Right lobe of liver (tissue), 6 donors: ENCODE measurements at regions not wholly inside any gene's neighbourhood (a gene's known extent, or its start where the extent isn't known, plus 50 kb on each side); places are given as distances from the start of the nearest gene placed in this dataset.
A peak's percentile ranks its signal among the peaks of the same experiment; 100 is the strongest.

Experiments used
- ATAC-seq, 4 donors: fragments of 200-7000 bp; cut with Tn5 transposase; one replicate each; pipeline ENCODE4 v1.9.1; 2020; ENCODE audit warnings: mild to moderate bottlenecking in 4 of 4, moderate library complexity in 4 of 4
- DNase-seq, 3 donors: peaks; one replicate each; pipeline ENCODE4 v3.0.0-alpha.2; 2020
- H3K27ac ChIP-seq, 3 donors: fragments of 200-600 bp; one replicate each; pipeline ENCODE4 v1.8.0; 2022
- H3K27me3 ChIP-seq, 2 donors: fragments of 200-600 bp; one replicate each; pipeline ENCODE4 v1.8.0; 2022
- H3K36me3 ChIP-seq, 4 donors: fragments of 200-600 bp; sonication (generic) in 1 of 4; one replicate each; pipeline versions ENCODE4 v1.5.1 to v1.8.0; 2017 to 2022; ENCODE audit warnings: control low read depth in 1 of 4
- H3K4me1 ChIP-seq, 4 donors: fragments of 200-600 bp; sonication (generic) in 1 of 4; one replicate each; pipeline versions ENCODE4 v1.5.1 to v1.8.0; 2017 to 2022; ENCODE audit warnings: control low read depth in 1 of 4
- H3K4me3 ChIP-seq, 3 donors: fragments of 200-600 bp; one replicate each; pipeline ENCODE4 v1.8.0; 2022
- H3K9me3 ChIP-seq, 4 donors: fragments of 200-600 bp; sonication (generic) in 1 of 4; one replicate each; pipeline versions ENCODE4 v1.5.1 to v1.8.0; 2017 to 2022; ENCODE audit warnings: control low read depth in 1 of 4
- POLR2A ChIP-seq: fragments of 450-650 bp; IDR thresholded peaks from one replicate; pipeline ENCODE4 v1.6.1; 2017; ENCODE audit warnings: antibody characterized with exemption, mild to moderate bottlenecking
- WGBS: methylation state at CpG from one replicate; pipeline ENCODE4 v1.1.6; 2018; ENCODE audit warnings: low coverage, low lambda C conversion rate; ENCODE audit not compliant: insufficient coverage; ENCODE audit errors: missing lambda C conversion rate; 5-methylcytosine and 5-hydroxymethylcytosine counted together
- intact Hi-C, 2 donors: fragments of 100-400 bp; cut with DNase I; formaldehyde crosslinking; loops; one replicate each; pipeline versions ENCODE4 v1.11.2 to v1.14.1; 2022
- TF ChIP-seq, protein P1 (sequence below), 4 donors: fragments of 200-600 bp in 3 of 4; fragments of 450-650 bp in 1 of 4; IDR thresholded peaks; one replicate each; pipeline versions ENCODE4 v1.5.1 to v1.8.0; 2016 to 2022; ENCODE audit warnings: antibody characterized with exemption in 4 of 4, mild to moderate bottlenecking in 2 of 4
- donor health status: DM: no; HTN: yes; CAD: no.
- donor health status: DM: no; HTN: no; CAD: no.
- donor health status: DM: no; HTN: no; CAD: no.
- donor health status: DM: no; HTN: yes; CAD: no.
- donor health status: DM: no; HTN: yes; CAD: no.

DNA sequence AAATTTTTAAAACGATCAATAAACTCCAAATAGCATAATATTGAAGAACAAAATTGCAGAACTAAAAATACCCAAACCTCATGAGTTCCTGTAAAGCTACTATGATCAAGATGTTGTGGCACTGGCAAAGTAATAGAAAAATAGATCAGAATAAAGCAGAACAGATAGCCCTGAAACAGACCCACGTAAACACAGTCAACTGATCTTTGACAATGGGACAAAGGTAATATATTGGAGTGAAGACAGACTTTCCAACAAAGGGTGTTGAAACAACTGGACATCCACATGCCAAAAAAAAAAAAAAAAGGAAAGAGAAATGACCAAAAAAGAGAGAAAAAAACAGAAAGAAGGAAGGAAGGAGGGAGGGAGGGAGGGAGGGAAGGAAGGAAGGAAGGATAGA is 138.7 kb downstream of the IRS2 start:
- DNase-seq (no peak), ATAC-seq (peak in 1 of 4 donors; percentile 28)
- no peak for TF ChIP-seq POLR2A
- TF ChIP-seq, protein P1, sequence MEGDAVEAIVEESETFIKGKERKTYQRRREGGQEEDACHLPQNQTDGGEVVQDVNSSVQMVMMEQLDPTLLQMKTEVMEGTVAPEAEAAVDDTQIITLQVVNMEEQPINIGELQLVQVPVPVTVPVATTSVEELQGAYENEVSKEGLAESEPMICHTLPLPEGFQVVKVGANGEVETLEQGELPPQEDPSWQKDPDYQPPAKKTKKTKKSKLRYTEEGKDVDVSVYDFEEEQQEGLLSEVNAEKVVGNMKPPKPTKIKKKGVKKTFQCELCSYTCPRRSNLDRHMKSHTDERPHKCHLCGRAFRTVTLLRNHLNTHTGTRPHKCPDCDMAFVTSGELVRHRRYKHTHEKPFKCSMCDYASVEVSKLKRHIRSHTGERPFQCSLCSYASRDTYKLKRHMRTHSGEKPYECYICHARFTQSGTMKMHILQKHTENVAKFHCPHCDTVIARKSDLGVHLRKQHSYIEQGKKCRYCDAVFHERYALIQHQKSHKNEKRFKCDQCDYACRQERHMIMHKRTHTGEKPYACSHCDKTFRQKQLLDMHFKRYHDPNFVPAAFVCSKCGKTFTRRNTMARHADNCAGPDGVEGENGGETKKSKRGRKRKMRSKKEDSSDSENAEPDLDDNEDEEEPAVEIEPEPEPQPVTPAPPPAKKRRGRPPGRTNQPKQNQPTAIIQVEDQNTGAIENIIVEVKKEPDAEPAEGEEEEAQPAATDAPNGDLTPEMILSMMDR (IDR thresholded peaks at IDR 0.05) = no peak
- Histone ChIP-seq H3K9me3 (no peaks in the 10 kb centered on the region), H3K4me1 (peaks cover 0 to 10% (median 3%) of the 10 kb centered on the region in 4 donors), H3K36me3 (no peaks in the 10 kb centered on the region), H3K27ac (no peak overlapping the region), H3K27me3 (no peaks in the 10 kb centered on the region), H3K4me3 (no peak overlapping the region)
- 65% methylated on average over 2 of the region's 2 CpGs for WGBS
- intact Hi-C loops = no loop called here

DNA sequence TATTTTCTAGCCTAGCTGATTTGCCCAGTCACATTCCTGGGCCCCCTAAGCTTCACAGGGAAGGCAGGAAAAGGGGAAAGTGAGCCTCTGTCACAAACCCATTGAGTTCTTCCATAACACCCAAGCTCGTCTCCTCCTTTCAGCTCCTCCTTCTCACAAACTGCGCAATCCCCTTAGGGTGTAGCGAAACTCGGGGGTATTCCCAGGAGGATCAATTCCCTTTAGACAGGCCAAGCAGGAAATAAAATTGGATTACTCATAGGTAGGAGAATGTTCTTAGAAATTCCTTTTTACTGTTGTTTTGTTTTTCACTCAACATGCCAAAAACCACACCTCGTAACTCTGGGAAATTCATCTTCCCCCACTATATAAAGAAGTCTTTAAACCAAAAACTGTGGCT is 139.3 kb downstream of the IRS2 start:
- intact Hi-C loops = no loop called here
- no peak for ATAC-seq

DNA sequence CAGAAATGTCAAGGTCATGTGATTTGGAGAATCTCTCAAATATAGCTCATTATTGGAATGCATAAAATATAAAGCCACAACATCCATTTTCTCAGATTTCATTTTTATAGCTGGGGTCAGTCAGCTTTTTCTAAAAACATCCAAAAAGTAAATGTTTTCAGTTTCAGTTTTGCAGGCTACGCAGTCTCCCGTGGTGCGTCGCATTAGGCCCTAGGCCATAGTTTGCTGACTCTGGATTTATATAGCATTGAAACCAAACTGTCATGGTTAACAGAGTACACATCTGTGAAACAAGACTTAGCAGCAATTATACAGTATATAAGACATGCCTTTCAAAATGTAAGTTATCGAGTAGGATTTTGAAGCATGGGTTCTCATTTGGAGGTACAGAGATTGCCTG is 140.0 kb downstream of the IRS2 start:
- DNase-seq (no peak), ATAC-seq (peak in 1 of 4 donors; percentile 35)
- Histone ChIP-seq H3K36me3 (no peaks in the 10 kb centered on the region), H3K27ac (no peak overlapping the region), H3K4me1 (peaks cover 0 to 10% (median 3%) of the 10 kb centered on the region in 4 donors), H3K4me3 (no peak overlapping the region), H3K9me3 (no peaks in the 10 kb centered on the region), H3K27me3 (no peaks in the 10 kb centered on the region)
- TF ChIP-seq, protein P1 (IDR thresholded peaks at IDR 0.05) = no peak
- TF ChIP-seq POLR2A = no peak
- intact Hi-C loops = no loop called here
- WGBS = 93% methylated on average over 5 of the region's 5 CpGs

More for the DNA sequence above, 139.3 kb downstream of the IRS2 start:
- DNase-seq = no peak
- H3K27me3 ChIP-seq = no peaks in the 10 kb centered on the region
- no peaks in the 10 kb centered on the region for H3K36me3 ChIP-seq
- no peak overlapping the region for H3K27ac ChIP-seq
- no peak for TF ChIP-seq POLR2A
- TF ChIP-seq, protein P1 (IDR thresholded peaks at IDR 0.05) = no peak
- whole genome bisulfite sequencing = 72% methylated on average over 3 of the region's 5 CpGs
- no peaks in the 10 kb centered on the region for H3K9me3 ChIP-seq
- H3K4me1 ChIP-seq = peaks cover 0 to 10% (median 3%) of the 10 kb centered on the region in 4 donors
- H3K4me3 ChIP-seq = no peak overlapping the region

DNA sequence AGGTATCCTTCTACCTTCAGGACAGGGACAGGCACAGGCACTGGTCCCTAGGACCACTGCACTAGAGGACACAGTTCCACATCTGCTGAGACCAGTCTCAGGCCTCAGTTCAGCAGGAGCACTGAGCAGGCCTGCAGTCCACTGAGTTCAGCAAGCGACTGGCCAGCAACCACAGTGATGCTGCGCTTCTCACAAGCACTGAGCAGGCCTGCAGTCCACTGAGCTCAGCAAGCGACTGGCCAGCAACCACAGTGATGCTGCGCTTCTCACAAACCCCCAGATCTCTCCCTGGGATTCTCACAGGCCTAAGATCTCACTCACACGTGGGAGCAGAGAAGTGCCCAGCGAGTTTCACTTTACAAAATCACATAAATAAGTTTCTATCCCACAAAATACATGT is 140.6 kb downstream of the IRS2 start:
- ATAC-seq = peak in 1 of 4 donors; percentile 18
- Histone ChIP-seq H3K4me1 (peaks cover 0 to 10% (median 3%) of the 10 kb centered on the region in 4 donors), H3K4me3 (no peak overlapping the region), H3K9me3 (peaks cover 0 to 3% (median 0%) of the 10 kb centered on the region in 4 donors), H3K27me3 (no peaks in the 10 kb centered on the region), H3K36me3 (no peaks in the 10 kb centered on the region), H3K27ac (no peak overlapping the region)
- intact Hi-C loops = no loop called here
- no peak for DNase-seq
- TF ChIP-seq, protein P1 (IDR thresholded peaks at IDR 0.05) = no peak
- no peak for TF ChIP-seq POLR2A
- WGBS = 66% methylated on average over 2 of the region's 6 CpGs

DNA sequence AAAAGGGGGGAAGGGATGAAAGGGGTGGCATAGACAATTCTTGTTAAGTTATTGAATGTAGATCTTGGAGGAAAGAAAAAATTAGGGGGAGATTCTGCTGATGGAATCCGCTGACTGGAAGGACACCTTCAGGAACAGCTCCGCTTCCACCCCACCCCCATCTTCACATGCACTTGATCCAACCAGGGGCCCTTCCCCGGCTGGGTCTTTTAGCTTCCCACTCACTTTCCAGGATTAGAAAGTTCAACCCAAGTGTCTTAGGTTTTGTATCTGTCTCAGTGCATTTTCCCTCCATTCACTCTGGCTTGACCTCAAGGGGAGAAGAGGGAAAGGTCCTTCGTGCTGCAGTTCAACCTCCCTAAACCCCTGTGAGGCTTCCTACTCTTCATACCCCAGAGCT is 141.4 kb downstream of the IRS2 start:
- Histone ChIP-seq H3K36me3 (no peaks in the 10 kb centered on the region), H3K4me3 (no peak overlapping the region), H3K4me1 (peaks cover 0 to 6% (median 3%) of the 10 kb centered on the region in 4 donors), H3K27ac (no peak overlapping the region), H3K27me3 (no peaks in the 10 kb centered on the region), H3K9me3 (peaks cover 0 to 3% (median 0%) of the 10 kb centered on the region in 4 donors)
- intact Hi-C loops = no loop called here
- DNase-seq (no peak), ATAC-seq (no peak)
- 75% methylated on average over 1 of the region's 4 CpGs for WGBS
- TF ChIP-seq, protein P1 (IDR thresholded peaks at IDR 0.05) = no peak
- TF ChIP-seq POLR2A = no peak
